Thymus (tissue), 11 donors: ENCODE measurements at regions not wholly inside any gene's neighbourhood (a gene's known extent, or its start where the extent isn't known, plus 50 kb on each side); places are given as distances from the start of the nearest gene placed in this dataset.
A peak's percentile ranks its signal among the peaks of the same experiment; 100 is the strongest.

ENCODE experiments used
- DNase-seq, 9 donors: peaks; one replicate each; pipeline ENCODE4 v3.0.0-alpha.2; 2013; ENCODE audit warnings: low spot score in 9 of 9, low read depth in 6 of 9, missing footprints in 1 of 9
- H3K27ac ChIP-seq, 2 donors: one replicate each; pipeline ENCODE4 v1.5.1; 2013; ENCODE audit warnings: control low read depth in 1 of 2, low read depth in 1 of 2, low read length in 1 of 2, mild to moderate bottlenecking in 1 of 2, moderate library complexity in 1 of 2
- H3K27me3 ChIP-seq, 2 donors: one replicate each; pipeline ENCODE4 v1.5.1; 2013; ENCODE audit warnings: low read length in 1 of 2; ENCODE audit not compliant: control insufficient read depth in 2 of 2, insufficient read depth in 1 of 2
- H3K36me3 ChIP-seq, 2 donors: one replicate each; pipeline ENCODE4 v1.5.1; 2013; ENCODE audit warnings: low read length in 1 of 2, mild to moderate bottlenecking in 1 of 2, moderate library complexity in 1 of 2; ENCODE audit not compliant: control insufficient read depth in 2 of 2, insufficient read depth in 2 of 2
- H3K4me1 ChIP-seq, 2 donors: one replicate each; pipeline ENCODE4 v1.5.1; 2013; ENCODE audit warnings: low read length in 2 of 2; ENCODE audit not compliant: control insufficient read depth in 2 of 2, insufficient read depth in 2 of 2
- H3K4me3 ChIP-seq, 2 donors: one replicate each; pipeline ENCODE4 v1.5.1; 2013; ENCODE audit warnings: low read length in 2 of 2, control low read depth in 1 of 2, mild to moderate bottlenecking in 1 of 2
- H3K9me3 ChIP-seq, 2 donors: one replicate each; pipeline ENCODE4 v1.5.1; 2013; ENCODE audit warnings: low read length in 1 of 2, mild to moderate bottlenecking in 1 of 2; ENCODE audit not compliant: control insufficient read depth in 2 of 2, insufficient read depth in 1 of 2
- WGBS: extraction: QIAGEN DNeasy Blood & Tissue Kit; methylation state at CpG from one replicate; pipeline ENCODE4 v1.1.7; 2013; 5-methylcytosine and 5-hydroxymethylcytosine counted together
- donor health status: healthy.

- peaks cover 6 to 13% of the 10 kb centered on the region in 2 donors for H3K4me1 ChIP-seq
- no peaks in the 10 kb centered on the region for H3K36me3 ChIP-seq
- peaks cover 36 to 45% of the 10 kb centered on the region in 2 donors for H3K27me3 ChIP-seq
- H3K4me3 ChIP-seq, result no peak overlapping the region
- no peaks in the 10 kb centered on the region for H3K9me3 ChIP-seq
- no peak overlapping the region for H3K27ac ChIP-seq
- 71% methylated on average over 4 of the region's 4 CpGs for WGBS
- no peak for DNase-seq
These were observed 59.0 kb downstream of the NDUFS5 start for GRCh38 chr1:39085174-39085573.

- peaks cover 26 to 37% of the 10 kb centered on the region in 2 donors for H3K27me3 ChIP-seq
These were observed 60.2 kb downstream of the NDUFS5 start for GRCh38 chr1:39086386-39086785.

GRCh38 chr1:39086865-39087409 is 60.8 kb downstream of the NDUFS5 start:
- no peak overlapping the region for H3K4me3 ChIP-seq
- no peak for DNase-seq

More at GRCh38 chr1:39086386-39086785, 60.2 kb downstream of the NDUFS5 start:
- WGBS, result 72% methylated on average over 3 of the region's 3 CpGs
- H3K9me3 ChIP-seq, result no peaks in the 10 kb centered on the region
- no peaks in the 10 kb centered on the region for H3K36me3 ChIP-seq
- H3K4me3 ChIP-seq, result no peak overlapping the region
- H3K4me1 ChIP-seq, result peaks cover 6 to 21% of the 10 kb centered on the region in 2 donors
- H3K27ac ChIP-seq, result no peak overlapping the region
- no peak for DNase-seq

GRCh38 chr1:39087435-39087834 is 61.3 kb downstream of the NDUFS5 start:
- H3K9me3 ChIP-seq, result no peaks in the 10 kb centered on the region
- H3K27me3 ChIP-seq, result peaks cover 16 to 27% of the 10 kb centered on the region in 2 donors
- H3K4me1 ChIP-seq, result peaks cover 0 to 18% of the 10 kb centered on the region in 2 donors
- H3K36me3 ChIP-seq, result no peaks in the 10 kb centered on the region
- H3K27ac ChIP-seq, result no peak overlapping the region
- DNase-seq, result no peak
- 90% methylated on average over 3 of the region's 3 CpGs for WGBS
- no peak overlapping the region for H3K4me3 ChIP-seq

More at GRCh38 chr1:39086865-39087409, 60.8 kb downstream of the NDUFS5 start:
- 74% methylated on average over 7 of the region's 7 CpGs for WGBS
- H3K9me3 ChIP-seq, result no peaks in the 10 kb centered on the region
- H3K36me3 ChIP-seq, result no peaks in the 10 kb centered on the region
- H3K4me1 ChIP-seq, result peaks cover under 1 to 20% of the 10 kb centered on the region in 2 donors
- no peak overlapping the region for H3K27ac ChIP-seq
- peaks cover 21 to 32% of the 10 kb centered on the region in 2 donors for H3K27me3 ChIP-seq

GRCh38 chr1:39088658-39089057 is 62.5 kb downstream of the NDUFS5 start:
- WGBS, result 91% methylated on average over 3 of the region's 3 CpGs
- no peak overlapping the region for H3K4me3 ChIP-seq
- H3K9me3 ChIP-seq, result no peaks in the 10 kb centered on the region
- H3K36me3 ChIP-seq, result no peaks in the 10 kb centered on the region
- peaks cover 0 to 18% of the 10 kb centered on the region in 2 donors for H3K4me1 ChIP-seq
- no peak overlapping the region for H3K27ac ChIP-seq
- DNase-seq, result no peak
- peaks cover 7 to 15% of the 10 kb centered on the region in 2 donors for H3K27me3 ChIP-seq

- 82% methylated on average over 3 of the region's 3 CpGs for WGBS
- peak overlapping the region in 1 of 2 donors; percentile 30 for H3K27ac ChIP-seq
- peaks cover 0 to 18% of the 10 kb centered on the region in 2 donors for H3K4me1 ChIP-seq
- no peak overlapping the region for H3K4me3 ChIP-seq
- H3K9me3 ChIP-seq, result no peaks in the 10 kb centered on the region
- peak in 1 of 9 donors; percentile 60 for DNase-seq
- peaks cover 0 to 2% of the 10 kb centered on the region in 2 donors for H3K27me3 ChIP-seq
- no peaks in the 10 kb centered on the region for H3K36me3 ChIP-seq
These were observed 63.9 kb downstream of the NDUFS5 start for GRCh38 chr1:39089931-39090521.

- DNase-seq, result no peak
- Histone ChIP-seq H3K36me3 (no peaks in the 10 kb centered on the region), H3K9me3 (no peaks in the 10 kb centered on the region), H3K4me3 (no peak overlapping the region), H3K4me1 (peaks cover 0 to 18% of the 10 kb centered on the region in 2 donors), H3K27me3 (no peaks in the 10 kb centered on the region), H3K27ac (no peak overlapping the region)
- WGBS, result 96% methylated on average over 3 of the region's 3 CpGs
These were observed 64.7 kb downstream of the NDUFS5 start for GRCh38 chr1:39090757-39091380.

- Histone ChIP-seq H3K4me3 (no peak overlapping the region), H3K27ac (no peak overlapping the region), H3K4me1 (peaks cover 0 to 13% of the 10 kb centered on the region in 2 donors), H3K27me3 (no peaks in the 10 kb centered on the region), H3K9me3 (no peaks in the 10 kb centered on the region), H3K36me3 (no peaks in the 10 kb centered on the region)
- 54% methylated on average over 7 of the region's 7 CpGs for WGBS
- peak in 3 of 9 donors; percentile 50 to 72 (median 60) for DNase-seq
These were observed 65.9 kb downstream of the NDUFS5 start for GRCh38 chr1:39091845-39092645.

GRCh38 chr1:39094685-39095084 is 68.5 kb downstream of the NDUFS5 start:
- H3K4me3 ChIP-seq, result no peak overlapping the region
- no peak for DNase-seq
- WGBS, result 95% methylated on average over 7 of the region's 7 CpGs
- H3K27ac ChIP-seq, result no peak overlapping the region
- no peaks in the 10 kb centered on the region for H3K36me3 ChIP-seq
- H3K27me3 ChIP-seq, result no peaks in the 10 kb centered on the region
- peaks cover 0 to 18% of the 10 kb centered on the region in 2 donors for H3K4me1 ChIP-seq
- H3K9me3 ChIP-seq, result no peaks in the 10 kb centered on the region
